HG02938 (cell line): ENCODE measurements at regions not wholly inside any gene's neighbourhood (a gene's known extent, or its start where the extent isn't known, plus 50 kb on each side); places are given as distances from the start of the nearest gene placed in this dataset.
"Not testable (repeated sequence)": the region's sequence is repeated elsewhere in the genome, so short reads cannot be mapped to it uniquely, and the experiment has no call there.

Experiments used
- ATAC-seq: cut with Tn5 transposase; IDR thresholded peaks from one replicate; pipeline ENCODE4 v1.9.1; 2021; ENCODE audit warnings: mild to moderate bottlenecking, moderate library complexity; ENCODE audit not compliant: unreplicated experiment

DNA sequence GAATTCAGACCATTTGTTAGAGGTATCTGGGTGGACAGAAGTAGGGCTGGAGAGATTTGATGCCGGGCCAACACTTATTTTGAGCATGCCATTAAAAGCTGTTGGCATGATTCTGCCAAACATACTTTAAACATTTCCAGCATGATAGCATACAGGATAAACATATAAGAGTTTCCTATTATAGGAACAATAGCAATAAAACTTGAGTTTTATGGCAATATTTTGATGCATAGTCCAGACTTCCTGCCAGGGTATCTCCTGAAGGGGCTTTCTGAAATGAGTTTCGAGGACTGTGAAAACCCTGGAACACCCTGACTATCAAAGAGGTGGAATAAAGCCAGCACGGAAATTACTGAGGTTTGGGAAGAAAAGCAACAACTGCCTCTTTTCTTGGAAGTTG, 1398.0 kb upstream of the NXPH2 start:
- ATAC-seq: no peak

DNA sequence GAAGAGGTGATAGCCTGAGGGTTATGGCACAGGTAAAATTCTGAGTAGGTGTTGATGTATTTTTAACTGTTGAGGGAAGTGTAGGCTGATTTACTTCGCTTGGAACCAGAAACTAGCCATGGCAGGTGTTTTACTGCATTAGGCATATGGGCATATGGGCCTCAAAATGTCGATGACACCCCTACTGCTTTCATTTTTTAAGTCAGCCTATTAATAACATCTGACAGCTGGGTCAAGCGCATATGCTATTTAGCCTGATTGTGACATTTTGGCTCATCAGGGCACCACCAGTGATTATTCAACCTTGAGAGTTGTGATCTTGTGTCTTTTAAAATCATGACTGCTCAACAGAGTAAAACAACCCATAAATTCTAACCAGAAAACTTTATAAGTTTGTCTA, 1396.9 kb upstream of the NXPH2 start:
- ATAC-seq: no peak

DNA sequence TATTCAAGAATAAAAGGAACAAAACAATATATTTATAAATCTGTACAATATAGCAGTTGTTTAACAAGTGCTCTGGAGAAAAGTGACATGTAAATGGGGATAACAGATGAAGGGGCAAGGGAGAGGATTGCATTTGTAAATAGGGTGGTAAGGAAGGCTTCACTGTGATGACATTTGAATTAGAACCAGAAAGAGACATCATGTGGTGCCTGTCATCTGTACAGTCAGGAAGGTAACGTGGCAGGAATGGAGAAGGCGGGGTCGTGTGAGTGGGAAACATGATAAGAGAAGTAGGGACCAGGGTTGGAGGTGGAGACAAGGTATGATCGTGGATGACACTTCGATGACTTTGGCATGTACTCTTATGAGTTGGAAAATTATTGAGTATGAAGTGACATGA, 1393.6 kb upstream of the NXPH2 start:
- no peak for ATAC-seq

GRCh38 chr2:140164449-140164848, 1384.3 kb upstream of the NXPH2 start:
- ATAC-seq: no peak

DNA sequence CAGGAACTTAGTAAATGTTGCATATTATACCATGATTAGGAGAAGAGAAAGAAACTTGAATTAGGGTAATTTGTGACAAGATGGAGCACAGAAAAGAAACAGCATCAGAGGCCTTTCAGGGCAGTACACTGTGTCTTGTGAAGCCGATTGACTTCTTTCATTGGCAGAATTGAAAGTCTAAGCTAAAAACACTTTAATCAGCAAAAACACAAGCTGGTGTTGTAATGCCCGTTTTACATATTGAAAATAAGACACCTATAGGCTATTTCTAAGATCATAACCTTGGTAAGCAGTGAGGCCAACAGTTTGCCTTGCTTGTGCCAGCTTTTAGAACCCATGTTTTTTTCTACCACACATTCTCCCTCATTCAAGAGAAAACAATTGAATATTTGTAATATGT, 1378.1 kb upstream of the NXPH2 start:
- no peak for ATAC-seq

DNA sequence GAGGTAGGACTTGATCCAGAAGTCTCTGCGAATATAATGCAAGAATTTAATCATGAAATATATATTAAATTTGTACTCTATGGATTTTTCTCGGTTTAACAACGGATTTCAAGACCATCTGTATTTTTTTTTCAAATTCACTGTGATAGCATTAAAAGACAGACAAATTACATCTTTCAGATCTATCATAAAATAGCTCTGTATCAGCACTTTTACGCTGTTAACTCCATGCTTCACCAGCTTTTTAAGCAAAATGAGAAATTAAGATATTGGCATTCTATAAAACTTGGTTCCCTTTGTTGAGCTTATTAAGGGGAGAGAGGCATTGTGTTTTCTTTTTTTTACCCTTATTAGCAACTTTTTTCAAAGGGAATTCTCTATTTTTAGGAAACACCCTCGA, 1377.6 kb upstream of the NXPH2 start:
- no peak for ATAC-seq

DNA sequence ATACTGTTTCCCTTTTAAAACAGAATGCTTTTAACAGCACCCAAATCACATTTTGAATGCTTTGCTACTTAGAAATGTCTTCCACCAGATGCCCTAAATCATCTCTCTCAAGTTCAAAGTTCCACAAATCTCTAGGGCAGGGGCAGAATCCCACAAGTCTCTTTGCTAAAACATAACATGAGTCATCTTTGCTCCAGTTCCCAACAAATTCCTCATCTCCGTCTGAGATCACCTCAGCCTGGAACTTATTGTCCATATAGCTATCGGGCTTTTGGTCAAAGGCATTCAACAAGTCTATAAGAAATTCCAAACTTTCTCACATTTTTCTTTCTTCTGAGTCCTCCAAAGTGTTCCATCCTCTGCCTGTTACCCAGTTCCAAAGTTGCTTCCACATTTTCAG, 1374.5 kb upstream of the NXPH2 start:
- no peak for ATAC-seq

GRCh38 chr2:140154271-140154670, 1374.1 kb upstream of the NXPH2 start:
- ATAC-seq: no peak

DNA sequence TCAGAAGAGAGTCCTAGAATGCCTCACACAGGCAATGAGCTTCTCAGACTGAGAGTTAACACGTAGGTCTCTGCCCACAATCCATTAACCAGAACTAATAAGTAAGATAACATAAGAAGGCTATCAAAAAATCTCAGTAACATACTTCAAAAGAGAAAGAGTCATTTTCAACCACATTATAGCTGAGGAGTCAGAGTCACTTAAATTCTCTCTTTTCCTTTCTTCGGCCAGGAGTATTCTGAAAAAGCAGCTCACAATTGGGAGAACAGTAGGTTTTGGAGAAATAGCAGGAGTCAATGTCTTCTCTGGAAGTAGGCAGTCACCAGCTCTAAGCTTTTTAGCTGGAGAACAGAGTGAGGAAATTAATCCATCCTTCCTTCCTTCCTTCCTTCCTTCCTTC, 1364.4 kb upstream of the NXPH2 start:
- ATAC-seq: no peak

- ATAC-seq: no peak
Measured at GRCh38 chr2:140138736-140139135, 1358.5 kb upstream of the NXPH2 start.

DNA sequence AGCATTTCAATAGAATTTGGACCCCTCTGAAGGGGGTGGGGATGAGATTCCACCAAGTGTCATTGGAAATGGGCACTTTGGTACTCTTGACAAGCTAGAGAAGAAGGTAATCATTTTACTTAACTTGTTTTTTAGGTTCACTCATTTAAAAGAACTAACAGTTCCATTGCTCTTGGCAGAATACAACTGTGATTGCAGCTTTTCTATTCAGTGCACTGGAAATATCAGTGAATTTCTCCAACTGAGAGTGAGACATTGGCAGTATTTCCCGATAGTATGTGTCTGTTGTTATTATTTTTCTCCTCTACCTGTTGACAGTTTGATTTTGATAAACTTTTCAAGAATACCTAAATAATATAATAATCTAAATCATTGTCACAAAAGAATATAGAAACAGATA, 1356.7 kb upstream of the NXPH2 start:
- no peak for ATAC-seq

- no peak for ATAC-seq
Measured at GRCh38 chr2:140136366-140136765, 1356.2 kb upstream of the NXPH2 start.

GRCh38 chr2:140128909-140129308, 1348.7 kb upstream of the NXPH2 start:
- no peak for ATAC-seq

DNA sequence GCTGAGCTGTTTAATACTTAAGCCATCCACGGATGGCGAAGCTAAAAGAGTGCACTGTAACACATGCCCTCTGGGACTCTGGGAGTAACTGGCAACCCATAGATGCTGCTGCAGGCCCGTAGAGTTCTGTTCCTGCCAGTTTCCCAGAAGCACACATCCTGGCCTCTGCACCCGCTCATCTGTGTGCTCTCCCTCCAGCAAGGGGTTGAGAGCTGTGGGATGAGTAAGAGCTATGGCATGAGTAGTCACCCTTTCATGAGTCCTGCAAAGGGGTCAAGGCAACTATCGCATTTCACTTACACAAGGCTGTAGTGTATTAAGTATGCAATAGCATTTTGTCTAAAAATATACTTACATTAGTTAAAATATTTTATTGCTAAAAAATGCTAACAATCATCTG, 1341.8 kb upstream of the NXPH2 start:
- ATAC-seq: no peak

DNA sequence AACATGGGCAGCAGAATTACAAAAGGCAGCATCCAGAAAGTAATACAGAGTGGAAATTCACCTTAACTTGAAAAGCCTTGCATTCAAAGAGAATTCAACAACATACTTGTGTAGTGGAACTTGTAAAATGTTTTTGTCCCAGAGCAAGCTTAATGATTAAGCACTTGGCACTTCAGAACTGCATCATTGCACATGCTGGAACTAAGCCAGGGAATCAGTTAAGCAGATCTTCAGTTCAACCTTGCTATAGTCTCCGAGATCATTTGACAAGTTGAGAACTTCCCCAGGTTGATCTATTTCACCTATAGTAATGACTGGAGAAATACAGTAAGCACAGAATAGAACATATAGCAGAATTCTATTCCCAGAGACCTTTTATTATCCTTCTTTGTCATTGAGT, 1337.2 kb upstream of the NXPH2 start:
- no peak for ATAC-seq

- no peak for ATAC-seq
Measured at GRCh38 chr2:140108706-140109475, 1328.7 kb upstream of the NXPH2 start.

DNA sequence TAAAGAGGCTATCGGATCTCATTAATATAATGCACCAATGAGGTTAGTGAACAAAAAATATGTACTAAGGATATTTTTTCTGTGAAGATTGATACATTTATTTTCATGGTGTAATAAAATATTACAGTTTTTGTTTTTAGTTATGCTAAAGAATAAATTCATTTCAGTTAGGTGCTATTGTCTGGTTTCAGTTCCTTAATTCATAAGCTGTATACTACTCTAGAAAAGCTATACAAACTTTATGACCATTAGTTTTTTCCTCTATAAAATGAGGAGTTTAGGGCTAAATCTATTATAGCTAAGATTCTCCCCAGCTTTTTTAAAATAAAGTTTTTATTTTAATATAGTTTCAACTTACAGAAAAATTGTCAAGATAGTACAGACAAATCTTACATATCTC, 1311.7 kb upstream of the NXPH2 start:
- ATAC-seq: no peak

DNA sequence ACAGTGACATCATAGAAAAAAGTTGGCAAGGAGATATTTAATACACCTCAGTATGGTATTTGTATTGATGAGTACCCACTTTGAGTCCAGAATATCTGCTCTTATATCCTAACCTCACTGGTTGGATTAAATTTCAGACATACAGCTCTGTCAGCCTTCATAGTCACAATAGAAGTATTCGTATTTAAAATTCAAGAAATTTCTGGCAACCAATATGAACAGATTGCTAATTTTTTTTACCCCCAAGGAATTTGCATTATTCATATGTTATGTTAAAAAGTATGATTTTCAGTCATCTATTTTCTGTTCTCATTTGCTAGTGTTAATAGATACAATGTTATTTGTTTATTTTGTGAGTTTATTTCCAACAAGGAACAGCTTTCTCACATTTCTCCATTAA, 1306.8 kb upstream of the NXPH2 start:
- ATAC-seq: no peak

DNA sequence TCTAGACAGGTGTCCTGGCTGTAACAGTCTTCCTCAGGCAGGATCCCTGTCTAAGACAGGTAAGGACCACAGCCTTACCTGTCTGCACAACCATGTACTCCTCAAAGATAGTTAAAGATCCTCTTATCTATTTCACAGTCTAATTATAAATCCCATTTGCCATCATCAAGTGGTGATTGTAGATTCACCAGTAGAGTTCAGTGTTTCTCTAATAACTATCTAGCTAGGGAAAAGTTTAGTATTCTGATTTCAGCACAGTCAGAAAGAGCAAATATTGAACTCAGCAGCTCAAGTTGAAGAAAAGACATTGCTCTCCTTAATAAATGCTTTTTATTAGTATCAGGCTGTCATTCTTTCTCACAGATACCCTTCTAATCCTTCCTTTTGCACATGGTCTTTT, 1305.5 kb upstream of the NXPH2 start:
- no peak for ATAC-seq

GRCh38 chr2:140079038-140079437, 1298.8 kb upstream of the NXPH2 start:
- ATAC-seq: no peak

DNA sequence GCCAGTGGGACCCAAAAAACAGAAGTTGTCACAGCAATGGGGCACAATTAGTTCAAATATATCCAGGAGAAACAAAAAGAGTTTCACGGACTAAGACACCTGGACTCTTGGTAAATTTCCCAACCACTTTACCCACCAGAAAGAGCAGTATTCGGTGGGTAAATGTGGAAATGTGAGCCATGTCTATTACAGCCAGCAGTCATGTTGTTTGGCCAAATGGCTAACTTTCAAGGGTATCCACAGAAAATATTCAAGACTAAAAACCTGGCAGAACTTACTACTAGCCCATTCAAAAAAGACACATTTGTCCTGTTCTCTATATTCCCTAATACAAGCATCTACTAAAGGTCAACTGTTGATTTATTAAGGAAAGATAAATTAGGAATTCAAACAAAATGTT, 1296.0 kb upstream of the NXPH2 start:
- ATAC-seq: no peak

DNA sequence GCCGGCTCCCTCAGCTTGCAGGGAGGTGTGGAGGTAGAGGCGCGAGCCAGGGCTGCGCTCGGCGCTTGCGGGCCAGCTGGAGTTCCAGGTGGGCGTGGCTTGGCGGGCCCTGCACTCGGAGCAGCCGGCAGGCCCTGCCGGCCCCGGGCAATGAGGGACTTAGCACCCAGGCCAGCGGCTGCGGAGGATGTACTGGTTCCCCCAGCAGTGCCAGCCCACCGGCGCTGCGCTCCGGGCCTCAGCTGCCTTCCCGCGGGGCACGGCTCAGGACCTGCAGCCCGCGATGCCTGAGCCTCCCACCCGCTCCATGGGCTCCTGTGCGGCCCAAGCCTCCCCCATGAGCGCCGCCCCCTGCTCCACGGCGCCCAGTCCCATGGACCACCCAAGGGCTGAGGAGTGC, 1293.6 kb upstream of the NXPH2 start:
- not testable (repeated sequence) for ATAC-seq

- ATAC-seq: no peak
Measured at GRCh38 chr2:140067661-140068060, 1287.5 kb upstream of the NXPH2 start.
